Uterus (tissue), 3 donors: ENCODE measurements at regions not wholly inside any gene's neighbourhood (a gene's known extent, or its start where the extent isn't known, plus 50 kb on each side); places are given as distances from the start of the nearest gene placed in this dataset.

ENCODE experiments used
- DNase-seq, 2 donors: peaks; one replicate each; pipeline ENCODE4 v3.0.0-alpha.2; 2019 to 2020
- H3K27ac ChIP-seq, 2 donors: fragments of 200-600 bp; sonication (generic); 1 replicate in 1 of 2; 2 replicates in 1 of 2; pipeline ENCODE4 v1.5.1; 2016 to 2018
- H3K27me3 ChIP-seq, 2 donors: fragments of 200-600 bp; sonication (generic); one replicate each; pipeline ENCODE4 v1.5.1; 2018 to 2019; ENCODE audit warnings: control low read depth in 1 of 2
- H3K36me3 ChIP-seq, 2 donors: fragments of 200-600 bp; sonication (generic); one replicate each; pipeline ENCODE4 v1.5.1; 2019; ENCODE audit warnings: control low read depth in 1 of 2
- H3K4me1 ChIP-seq, 2 donors: fragments of 200-600 bp; sonication (generic); one replicate each; pipeline ENCODE4 v1.5.1; 2018 to 2019; ENCODE audit warnings: control low read depth in 1 of 2
- H3K4me3 ChIP-seq, 2 donors: fragments of 200-600 bp; sonication (generic); 1 replicate in 1 of 2; 2 replicates in 1 of 2; pipeline ENCODE4 v1.5.1; 2018 to 2019; ENCODE audit warnings: mild to moderate bottlenecking in 1 of 2
- H3K9me3 ChIP-seq, 2 donors: fragments of 200-600 bp; sonication (generic); one replicate each; pipeline ENCODE4 v1.5.1; 2019; ENCODE audit warnings: control low read depth in 1 of 2
- CTCF ChIP-seq, 4 experiments: fragments of 200-600 bp in 2 of 4; fragments of 450-650 bp in 2 of 4; sonication (generic) in 2 of 4; IDR thresholded peaks; one replicate each; pipeline ENCODE4 v1.5.1; 2016 to 2019; ENCODE audit warnings: antibody characterized with exemption in 4 of 4, mild to moderate bottlenecking in 2 of 4, moderate library complexity in 1 of 4
- POLR2A ChIP-seq, 2 donors: fragments of 450-650 bp; IDR thresholded peaks; one replicate each; pipeline ENCODE4 v1.6.1; 2016; ENCODE audit warnings: antibody characterized with exemption in 2 of 2, mild to moderate bottlenecking in 1 of 2, moderate library complexity in 1 of 2
- intact Hi-C: fragments of 100-400 bp; cut with DNase I; formaldehyde crosslinking; loops from one replicate; pipeline ENCODE4 v1.15.1; 2023; ENCODE audit warnings: low total_unique reads
- donor health status: DM: yes; HTN: yes; CAD: no.

GRCh38 chrX:95878874-95879273, 805.8 kb upstream of the DIAPH2 start:
- intact Hi-C loops = no loop called here
- no peak for TF ChIP-seq CTCF (IDR thresholded peaks at IDR 0.05)
- no peak for TF ChIP-seq POLR2A (IDR thresholded peaks at IDR 0.05)
- Histone ChIP-seq H3K27ac (no peak overlapping the region), H3K4me1 (no peaks in the 10 kb centered on the region), H3K36me3 (no peaks in the 10 kb centered on the region), H3K9me3 (no peaks in the 10 kb centered on the region), H3K4me3 (no peak overlapping the region), H3K27me3 (peaks cover 0 to 4% of the 10 kb centered on the region in 2 donors)
- DNase-seq = no peak

GRCh38 chrX:95884186-95884585, 800.5 kb upstream of the DIAPH2 start:
- no peak for TF ChIP-seq POLR2A (IDR thresholded peaks at IDR 0.05)
- no peak for TF ChIP-seq CTCF (IDR thresholded peaks at IDR 0.05)
- no peak overlapping the region for H3K4me3 ChIP-seq
- no peaks in the 10 kb centered on the region for H3K4me1 ChIP-seq
- H3K36me3 ChIP-seq = no peaks in the 10 kb centered on the region
- no peak overlapping the region for H3K27ac ChIP-seq
- no peaks in the 10 kb centered on the region for H3K9me3 ChIP-seq
- no peak for DNase-seq
- H3K27me3 ChIP-seq = peaks cover 0 to 4% of the 10 kb centered on the region in 2 donors
- intact Hi-C loops = no loop called here

GRCh38 chrX:95885074-95885473, 799.6 kb upstream of the DIAPH2 start:
- H3K4me3 ChIP-seq = no peak overlapping the region
- H3K27me3 ChIP-seq = peaks cover 0 to 4% of the 10 kb centered on the region in 2 donors
- no peak overlapping the region for H3K27ac ChIP-seq
- no peak for DNase-seq
- intact Hi-C loops = no loop called here
- TF ChIP-seq POLR2A (IDR thresholded peaks at IDR 0.05) (no peak), CTCF (IDR thresholded peaks at IDR 0.05) (no peak)
- H3K36me3 ChIP-seq = no peaks in the 10 kb centered on the region
- no peaks in the 10 kb centered on the region for H3K4me1 ChIP-seq
- no peaks in the 10 kb centered on the region for H3K9me3 ChIP-seq

GRCh38 chrX:95889279-95889678, 795.4 kb upstream of the DIAPH2 start:
- no peak overlapping the region for H3K27ac ChIP-seq
- no peaks in the 10 kb centered on the region for H3K36me3 ChIP-seq
- H3K4me3 ChIP-seq = no peak overlapping the region
- intact Hi-C loops = no loop called here
- no peaks in the 10 kb centered on the region for H3K9me3 ChIP-seq
- DNase-seq = no peak
- no peaks in the 10 kb centered on the region for H3K4me1 ChIP-seq
- no peaks in the 10 kb centered on the region for H3K27me3 ChIP-seq
- TF ChIP-seq CTCF (IDR thresholded peaks at IDR 0.05) = no peak
- TF ChIP-seq POLR2A (IDR thresholded peaks at IDR 0.05) = no peak

GRCh38 chrX:95893636-95894035, 791.0 kb upstream of the DIAPH2 start:
- H3K4me1 ChIP-seq = no peaks in the 10 kb centered on the region
- no peaks in the 10 kb centered on the region for H3K36me3 ChIP-seq
- H3K9me3 ChIP-seq = no peaks in the 10 kb centered on the region
- H3K4me3 ChIP-seq = no peak overlapping the region
- no peak for TF ChIP-seq CTCF (IDR thresholded peaks at IDR 0.05)
- TF ChIP-seq POLR2A (IDR thresholded peaks at IDR 0.05) = no peak
- no peak for DNase-seq
- intact Hi-C loops = no loop called here
- H3K27ac ChIP-seq = no peak overlapping the region
- H3K27me3 ChIP-seq = no peaks in the 10 kb centered on the region
